HG03565 (cell line): ENCODE measurements at regions not wholly inside any gene's neighbourhood (a gene's known extent, or its start where the extent isn't known, plus 50 kb on each side); places are given as distances from the start of the nearest gene placed in this dataset.
"Not testable (repeated sequence)": the region's sequence is repeated elsewhere in the genome, so short reads cannot be mapped to it uniquely, and the experiment has no call there.

Experiments
- ATAC-seq: cut with Tn5 transposase; IDR thresholded peaks from one replicate; pipeline ENCODE4 v1.9.1; 2021; ENCODE audit warnings: mild to moderate bottlenecking, moderate library complexity; ENCODE audit not compliant: unreplicated experiment

- no peak for ATAC-seq
These were observed 204.6 kb upstream of the NR2F2 start for GRCh38 chr15:96125721-96126415.

- ATAC-seq, result no peak
These were observed 203.6 kb upstream of the NR2F2 start for GRCh38 chr15:96126859-96127258.

DNA sequence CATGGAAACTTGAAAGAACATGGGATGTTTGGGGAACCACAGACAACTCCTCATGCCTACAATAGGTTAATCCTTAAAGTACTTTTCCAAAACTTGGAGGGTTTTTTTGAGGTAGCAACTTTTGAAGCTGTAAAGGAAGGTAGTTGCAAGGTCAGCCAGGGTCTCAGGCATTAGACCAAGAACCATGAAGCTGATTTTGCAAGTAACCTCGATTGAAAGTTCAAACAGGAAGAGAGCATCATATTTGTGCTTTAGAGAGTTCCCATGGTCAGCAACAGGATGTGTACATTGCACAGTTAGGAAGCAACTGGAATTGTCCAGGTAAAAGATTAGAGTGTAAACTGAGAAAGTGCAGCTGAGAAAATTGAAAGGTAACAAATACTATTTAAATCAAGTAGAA is 199.8 kb upstream of the NR2F2 start:
- no peak for ATAC-seq

DNA sequence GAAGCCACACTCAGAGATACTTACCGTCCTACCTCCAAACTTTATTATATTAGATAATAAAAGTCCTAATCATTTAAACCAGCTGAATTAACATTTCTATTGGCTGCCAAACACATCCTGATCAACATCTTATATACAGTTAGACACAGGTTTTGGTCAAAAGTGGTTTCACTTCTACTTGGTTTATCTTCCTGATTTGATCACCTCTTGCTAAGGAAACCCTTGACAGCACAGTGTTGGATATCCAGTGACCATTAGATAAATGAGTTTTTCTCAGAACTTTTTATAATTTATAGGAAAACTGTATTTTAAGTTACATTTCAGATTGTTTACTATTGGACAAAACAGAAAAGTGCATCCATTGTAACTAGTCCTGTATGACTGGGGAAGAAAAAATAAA is 198.4 kb upstream of the NR2F2 start:
- ATAC-seq, result no peak

GRCh38 chr15:96135166-96136093 is 195.1 kb upstream of the NR2F2 start:
- ATAC-seq, result no peak

DNA sequence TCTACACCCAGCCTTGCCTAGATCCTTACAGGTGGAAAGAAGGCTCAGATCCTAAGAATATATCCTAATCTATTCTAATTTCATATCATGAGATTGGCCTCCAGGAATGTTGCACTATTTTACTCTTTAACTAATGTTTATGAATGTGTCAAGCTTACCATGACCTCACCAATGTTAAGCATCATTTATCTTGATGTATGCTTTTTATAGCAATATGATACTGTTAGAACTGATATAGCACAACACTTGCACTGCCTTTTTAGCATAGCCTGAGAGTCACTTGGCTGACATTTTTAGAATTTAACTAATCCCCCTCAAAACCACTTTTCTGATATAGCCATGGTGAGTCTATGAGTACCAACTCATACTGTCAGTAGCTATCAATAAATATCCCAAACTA is 191.5 kb upstream of the NR2F2 start:
- no peak for ATAC-seq

DNA sequence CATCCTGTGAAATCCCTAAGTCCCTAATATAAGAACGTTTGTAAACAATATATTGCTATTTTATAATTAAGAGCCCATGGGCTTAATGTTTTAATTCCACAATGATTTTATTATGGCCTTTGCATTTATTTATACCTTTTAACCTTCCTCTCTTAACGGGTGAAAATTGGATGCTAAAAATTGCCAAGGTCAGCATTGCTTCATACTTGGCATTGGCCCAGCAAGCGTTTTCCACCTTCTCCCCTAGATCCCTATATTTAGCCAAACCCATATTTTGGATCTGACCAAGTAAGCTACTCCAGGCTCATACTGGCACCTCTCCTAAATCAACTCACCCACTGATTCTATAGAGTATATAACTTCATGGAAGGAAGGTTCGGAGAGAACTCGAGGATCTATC is 188.0 kb upstream of the NR2F2 start:
- ATAC-seq, result no peak

DNA sequence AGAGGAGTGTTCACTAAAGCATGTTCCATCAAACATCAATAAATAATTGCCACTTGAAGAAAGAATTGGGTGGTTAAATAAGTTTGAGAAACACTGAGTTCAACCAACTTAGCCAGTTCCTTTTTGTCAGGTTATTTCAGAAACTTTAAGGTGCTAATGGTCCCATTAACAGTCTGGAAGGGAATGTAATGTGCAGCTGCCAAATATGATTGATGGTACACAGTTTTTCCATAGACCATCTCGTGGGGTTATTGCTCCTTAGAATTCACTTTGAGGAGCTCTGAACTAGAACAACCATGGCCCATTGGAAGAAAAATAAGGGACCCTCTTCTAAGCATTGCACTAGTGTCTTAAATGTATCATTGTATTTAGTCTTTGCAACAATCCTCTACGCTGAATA is 185.8 kb upstream of the NR2F2 start:
- no peak for ATAC-seq

DNA sequence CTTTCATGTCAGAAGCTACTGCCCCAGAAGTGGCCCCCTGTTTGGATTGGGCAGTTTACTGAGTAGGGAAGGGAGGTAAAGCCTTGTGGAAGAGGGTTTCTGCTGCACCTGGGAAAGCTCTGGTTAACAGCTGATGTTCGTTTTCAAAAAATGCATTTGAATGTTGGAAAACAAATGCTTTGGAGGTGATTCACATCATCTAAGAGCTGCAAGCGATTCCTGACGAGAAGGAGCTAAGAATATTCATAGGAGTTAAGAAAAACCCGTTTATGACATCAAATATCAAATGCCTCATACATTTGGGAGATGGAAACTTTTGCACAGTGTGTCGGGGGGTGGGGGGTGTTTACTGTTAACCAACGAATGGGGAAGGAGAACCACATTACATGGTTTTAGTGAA is 183.8 kb upstream of the NR2F2 start:
- ATAC-seq, result no peak

GRCh38 chr15:96147267-96147666 is 183.2 kb upstream of the NR2F2 start:
- ATAC-seq, result no peak

- ATAC-seq, result no peak
These were observed 180.2 kb upstream of the NR2F2 start for GRCh38 chr15:96150254-96150653.

GRCh38 chr15:96151749-96152148 is 178.8 kb upstream of the NR2F2 start:
- not testable (repeated sequence) for ATAC-seq

DNA sequence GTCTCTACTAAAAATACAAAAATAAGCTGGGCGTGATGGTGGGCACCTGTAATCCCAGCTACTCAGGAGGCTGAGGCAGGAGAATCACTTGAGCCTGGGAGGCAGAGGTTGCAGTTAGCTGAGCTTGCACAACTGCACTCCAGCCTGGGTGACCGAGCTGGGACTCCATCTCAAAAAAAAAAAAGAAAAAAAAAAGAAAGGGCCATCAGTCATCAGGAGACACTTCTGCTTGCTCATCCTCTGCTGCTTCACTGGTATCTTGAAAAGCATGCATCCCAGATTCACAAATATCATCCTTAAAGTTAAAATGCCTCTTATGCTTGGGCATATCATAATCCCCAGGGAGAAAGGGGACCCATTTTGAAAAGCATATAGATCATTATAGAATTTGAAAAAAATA is 176.6 kb upstream of the NR2F2 start:
- no peak for ATAC-seq

DNA sequence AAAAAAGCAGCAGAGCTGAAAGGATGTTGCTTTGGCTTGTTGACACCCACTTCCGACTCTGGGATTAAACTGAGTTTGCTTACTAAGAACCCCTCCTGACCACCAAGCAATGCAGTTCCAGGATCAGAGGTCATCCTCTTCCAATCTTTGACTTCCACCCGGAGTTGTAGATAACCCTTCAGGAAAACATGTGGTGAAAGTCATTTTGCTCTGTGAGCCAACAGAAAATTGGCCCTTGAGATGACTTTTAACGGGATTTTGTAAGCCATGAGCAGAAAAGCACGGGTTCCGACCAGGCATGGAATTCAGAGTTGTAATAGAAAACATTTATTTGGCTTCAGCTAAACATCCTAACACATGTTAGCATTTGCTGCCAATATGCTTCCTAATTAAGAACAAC is 171.6 kb upstream of the NR2F2 start:
- no peak for ATAC-seq

GRCh38 chr15:96160269-96160668 is 170.2 kb upstream of the NR2F2 start:
- no peak for ATAC-seq

DNA sequence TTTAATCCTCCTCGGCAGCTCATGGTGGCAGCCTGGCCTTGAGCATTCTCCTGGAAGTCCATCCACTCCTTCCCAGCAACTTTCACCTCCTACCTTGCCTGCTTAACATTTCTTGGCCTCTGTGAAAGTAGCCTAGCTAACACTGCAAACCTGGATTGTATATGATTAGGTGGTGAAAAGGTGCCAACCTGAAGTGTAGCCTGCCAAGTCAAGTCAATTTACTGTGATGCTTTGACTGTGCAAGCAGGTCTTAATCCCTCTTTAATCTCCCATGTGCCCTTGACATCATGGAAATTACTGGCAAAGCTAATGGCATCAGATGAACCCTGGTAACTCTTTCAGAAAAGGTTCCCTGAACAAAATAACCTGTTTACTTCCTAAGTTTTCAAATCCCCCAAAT is 169.7 kb upstream of the NR2F2 start:
- no peak for ATAC-seq

DNA sequence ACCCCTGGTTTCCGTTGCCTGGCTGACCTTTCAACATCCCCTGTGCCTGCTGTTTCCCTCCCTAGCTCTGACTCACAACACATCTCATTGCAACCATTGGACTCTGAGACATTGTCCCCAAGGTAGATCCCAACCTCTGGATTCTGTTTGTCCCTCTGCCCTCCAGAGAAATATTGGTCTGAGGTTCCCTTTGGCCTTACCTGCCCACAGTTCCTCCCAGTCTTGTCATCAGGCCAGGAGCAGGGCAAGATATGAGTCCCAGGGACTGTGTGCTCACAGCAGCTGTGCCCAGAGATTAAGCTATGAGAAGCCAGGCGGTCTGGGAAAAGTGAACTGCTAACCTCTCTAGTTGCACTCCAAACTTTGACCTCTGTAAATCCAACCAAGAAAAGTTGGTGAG is 168.2 kb upstream of the NR2F2 start:
- no peak for ATAC-seq

- no peak for ATAC-seq
These were observed 165.4 kb upstream of the NR2F2 start for GRCh38 chr15:96165081-96165480.

DNA sequence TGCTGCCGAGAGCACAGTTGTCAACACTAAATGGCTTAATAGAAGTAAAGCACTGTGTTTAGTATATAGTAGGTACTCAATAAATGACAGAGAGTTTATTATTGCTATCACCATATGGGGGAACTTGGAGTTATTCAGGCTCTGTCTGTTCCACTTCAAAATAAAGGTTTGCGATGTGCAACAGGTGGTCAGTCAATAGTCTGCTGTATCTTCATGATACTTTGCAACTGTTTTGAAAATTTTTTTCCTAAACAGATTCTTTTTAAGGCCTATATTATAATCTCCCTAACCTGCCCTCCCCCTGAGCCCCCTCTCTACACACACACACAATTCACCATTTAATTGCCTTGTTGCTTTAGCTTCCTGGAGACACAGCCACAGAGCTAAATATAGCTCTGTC is 164.7 kb upstream of the NR2F2 start:
- ATAC-seq, result no peak

DNA sequence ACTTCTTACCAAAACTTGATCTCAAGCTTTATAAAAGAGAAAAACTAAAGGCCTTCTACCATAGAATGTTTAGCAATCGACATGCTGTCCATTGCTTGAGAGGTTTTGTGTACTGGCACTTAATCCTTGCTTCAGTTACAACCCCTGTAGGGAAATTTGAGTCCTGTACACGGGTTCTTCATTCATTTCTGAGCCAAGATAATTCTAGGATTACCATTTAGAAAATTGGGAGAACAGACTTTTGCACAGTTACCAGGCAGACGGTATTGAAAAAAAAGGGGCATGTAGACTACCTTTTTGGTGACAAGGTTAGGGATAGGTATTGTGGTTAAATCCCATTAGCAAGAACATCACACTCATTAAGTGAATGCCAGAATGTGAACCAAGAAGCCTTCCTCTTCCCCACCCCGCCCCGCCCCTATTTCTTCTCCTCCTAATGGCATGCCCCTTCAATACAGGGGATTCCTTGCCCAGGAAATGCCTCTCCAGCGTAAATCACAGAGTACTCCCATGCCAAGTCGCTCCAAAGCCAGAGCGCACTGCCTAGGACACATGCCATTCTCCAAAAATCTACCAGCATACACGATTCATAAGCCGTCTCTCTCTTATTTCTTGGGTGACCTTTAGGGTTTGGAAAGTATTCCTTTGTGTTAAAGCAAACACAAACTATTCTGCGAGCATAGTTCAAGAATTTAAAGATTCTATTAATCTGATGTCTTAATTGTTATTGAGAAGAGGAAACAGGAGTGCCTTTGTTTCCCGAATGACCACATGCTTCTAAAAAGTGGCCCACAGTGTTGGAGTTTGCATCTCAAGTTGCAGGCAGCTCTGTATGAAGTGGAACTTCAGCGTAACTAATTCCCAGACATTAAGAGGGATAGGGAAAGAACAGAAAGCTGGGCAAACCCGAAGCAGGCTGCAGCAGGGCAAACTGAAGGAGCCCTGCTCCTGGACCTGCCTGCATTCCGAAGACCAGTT is 164.0 kb upstream of the NR2F2 start:
- no peak for ATAC-seq

DNA sequence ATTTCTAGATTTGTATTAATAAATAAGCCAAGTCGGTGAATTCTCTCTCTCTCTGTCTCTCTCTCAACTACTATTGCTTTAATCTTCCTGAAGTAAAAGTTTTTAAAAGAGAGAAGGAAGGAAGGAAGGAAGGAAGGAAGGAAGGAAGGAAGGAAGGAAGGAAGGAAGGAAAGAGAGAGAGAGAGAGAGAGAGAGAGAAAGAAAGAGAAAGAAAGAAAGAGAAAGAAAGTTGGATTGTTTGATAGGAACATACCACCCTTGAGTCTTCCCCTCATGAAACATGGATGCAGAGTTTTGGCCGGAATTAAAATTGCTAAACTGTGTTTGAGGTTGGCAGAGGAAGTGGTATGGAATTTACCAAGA is 159.9 kb upstream of the NR2F2 start:
- ATAC-seq, result not testable (repeated sequence)
